HT-29 (cell line): ENCODE measurements at regions not wholly inside any gene's neighbourhood (a gene's known extent, or its start where the extent isn't known, plus 50 kb on each side); places are given as distances from the start of the nearest gene placed in this dataset.

Experiments
- DNase-seq: peaks from one replicate; pipeline ENCODE4 v3.0.0-alpha.2; 2015; ENCODE audit warnings: low spot score

- DNase-seq: no peak
These were observed 88.7 kb upstream of the FAM169A start for GRCh38 chr5:74954919-74955318.

GRCh38 chr5:74953937-74954720 is 87.9 kb upstream of the FAM169A start:
- peak; percentile 35 for DNase-seq

- no peak for DNase-seq
These were observed 87.4 kb upstream of the FAM169A start for GRCh38 chr5:74953554-74953936.

GRCh38 chr5:74952406-74952805 is 86.2 kb upstream of the FAM169A start:
- DNase-seq: no peak

GRCh38 chr5:74951865-74952264 is 85.7 kb upstream of the FAM169A start:
- no peak for DNase-seq

- no peak for DNase-seq
These were observed 84.8 kb upstream of the FAM169A start for GRCh38 chr5:74950836-74951515.

- no peak for DNase-seq
These were observed 83.8 kb upstream of the FAM169A start for GRCh38 chr5:74949976-74950375.

- DNase-seq: no peak
These were observed 81.9 kb upstream of the FAM169A start for GRCh38 chr5:74948031-74948546.

- no peak for DNase-seq
These were observed 80.3 kb upstream of the FAM169A start for GRCh38 chr5:74946471-74946870.

GRCh38 chr5:74945561-74946165 is 79.5 kb upstream of the FAM169A start:
- no peak for DNase-seq

GRCh38 chr5:74943905-74944304 is 77.7 kb upstream of the FAM169A start:
- peak; percentile 22 for DNase-seq

- no peak for DNase-seq
These were observed 76.6 kb upstream of the FAM169A start for GRCh38 chr5:74942622-74943286.

- no peak for DNase-seq
These were observed 74.7 kb upstream of the FAM169A start for GRCh38 chr5:74940782-74941353.

- no peak for DNase-seq
These were observed 72.2 kb upstream of the FAM169A start for GRCh38 chr5:74938250-74938933.

- no peak for DNase-seq
These were observed 69.5 kb upstream of the FAM169A start for GRCh38 chr5:74935752-74936091.

- DNase-seq: peak; percentile 37
These were observed 69.0 kb upstream of the FAM169A start for GRCh38 chr5:74934949-74935751.

GRCh38 chr5:74927336-74927735 is 61.1 kb upstream of the FAM169A start:
- DNase-seq: no peak

- peak; percentile 60 for DNase-seq
These were observed 53.3 kb upstream of the FAM169A start for GRCh38 chr5:74919487-74919886.

GRCh38 chr5:74919041-74919440 is 52.9 kb upstream of the FAM169A start:
- no peak for DNase-seq

GRCh38 chr5:74918232-74918669 is 52.1 kb upstream of the FAM169A start:
- DNase-seq: no peak
